WTC11 (cell line): ENCODE measurements at regions not wholly inside any gene's neighbourhood (a gene's known extent, or its start where the extent isn't known, plus 50 kb on each side); places are given as distances from the start of the nearest gene placed in this dataset.
A peak's percentile ranks its signal among the peaks of the same experiment; 100 is the strongest.

Experiments used
- ATAC-seq: fragments of 200-7000 bp; cut with Tn5 transposase; 2 replicates; pipeline ENCODE4 v1.10.0; 2021; ENCODE audit warnings: mild to moderate bottlenecking, moderate library complexity
- CTCF ChIA-PET: fragments of 300-600 bp; sonication (Branson Sonifier 250); formaldehyde crosslinking; loops from one replicate; lab custom pipeline; 2021; ENCODE audit warnings: antibody characterized with exemption; lab: Charles Lee
- POLR2A ChIA-PET: fragments of 350-600 bp; sonication (Branson Sonifier 250); formaldehyde crosslinking; loops from one replicate; lab custom pipeline; 2021; ENCODE audit warnings: antibody characterized with exemption; lab: Charles Lee
- DNase-seq: peaks from one replicate; pipeline ENCODE4 v3.0.0; 2021; ENCODE audit warnings: low spot score
- H3K27ac Mint-ChIP-seq: 2 replicates; pipeline ENCODE4 v1.8.0; 2021; ENCODE audit warnings: mixed read lengths
- H3K27me3 Mint-ChIP-seq: 2 replicates; pipeline ENCODE4 v1.8.0; 2021; ENCODE audit warnings: low read depth, mild to moderate bottlenecking, moderate library complexity, mixed read lengths
- H3K36me3 Mint-ChIP-seq: 2 replicates; pipeline ENCODE4 v1.8.0; 2021; ENCODE audit warnings: mixed read lengths
- H3K4me1 Mint-ChIP-seq: 2 replicates; pipeline ENCODE4 v1.8.0; 2022; ENCODE audit warnings: mixed read lengths
- H3K4me3 Mint-ChIP-seq: 2 replicates; pipeline ENCODE4 v1.8.0; 2021; ENCODE audit warnings: mild to moderate bottlenecking, moderate library complexity, mixed read lengths
- H3K9me3 Mint-ChIP-seq: 2 replicates; pipeline ENCODE4 v1.8.0; 2021; ENCODE audit warnings: mixed read lengths
- AFF4 ChIP-seq: sonication (generic); formaldehyde crosslinking; IDR thresholded peaks from 2 replicates; pipeline ENCODE4 v1.8.1; 2023; ENCODE audit warnings: mild to moderate bottlenecking, missing genetic modification reagents, borderline replicate concordance
- AR ChIP-seq: fragments of 250-450 bp; sonication (Bioruptor Pico); IDR thresholded peaks from 2 replicates; pipeline ENCODE4 v1.9.0; 2021; ENCODE audit warnings: mild to moderate bottlenecking
- CREB1 ChIP-seq: sonication (generic); formaldehyde crosslinking; IDR thresholded peaks from 2 replicates; pipeline ENCODE4 v1.8.0; 2023; ENCODE audit warnings: mild to moderate bottlenecking, missing genetic modification reagents
- CTCF ChIP-seq: fragments of 200-600 bp; IDR thresholded peaks from 2 replicates; pipeline ENCODE4 v1.8.0; 2022; ENCODE audit warnings: antibody characterized with exemption
- ELF4 ChIP-seq: sonication (generic); formaldehyde crosslinking; IDR thresholded peaks from 2 replicates; pipeline ENCODE4 v1.8.1; 2022; ENCODE audit warnings: low read depth, mild to moderate bottlenecking, moderate library complexity, missing genetic modification reagents
- ETV6 ChIP-seq: sonication (generic); formaldehyde crosslinking; IDR thresholded peaks from 2 replicates; pipeline ENCODE4 v1.8.1; 2022; ENCODE audit warnings: mild to moderate bottlenecking, missing genetic modification reagents
- FOXP1 ChIP-seq: sonication (generic); formaldehyde crosslinking; IDR thresholded peaks from 2 replicates; pipeline ENCODE4 v1.8.0; 2022; ENCODE audit warnings: missing genetic modification reagents, mild to moderate bottlenecking, moderate library complexity, borderline replicate concordance
- KAT7 ChIP-seq: sonication (generic); formaldehyde crosslinking; IDR thresholded peaks from 2 replicates; pipeline ENCODE4 v1.8.1; 2023; ENCODE audit warnings: missing genetic modification reagents, mild to moderate bottlenecking, borderline replicate concordance
- MXD4 ChIP-seq: fragments of 250-450 bp; sonication (Bioruptor Pico); IDR thresholded peaks from 2 replicates; pipeline ENCODE4 v1.8.0; 2021; ENCODE audit warnings: mild to moderate bottlenecking, moderate library complexity, borderline replicate concordance
- MYBL2 ChIP-seq: sonication (generic); formaldehyde crosslinking; IDR thresholded peaks from 2 replicates; pipeline ENCODE4 v1.8.1; 2023; ENCODE audit warnings: mild to moderate bottlenecking, moderate library complexity, missing genetic modification reagents
- NR1H2 ChIP-seq: sonication (generic); formaldehyde crosslinking; IDR thresholded peaks from 2 replicates; pipeline ENCODE4 v1.9.0; 2021; ENCODE audit warnings: mild to moderate bottlenecking, moderate library complexity, missing genetic modification reagents
- NR3C1 ChIP-seq: sonication (generic); formaldehyde crosslinking; conservative IDR thresholded peaks from 2 replicates; pipeline ENCODE4 v1.8.1; 2023; ENCODE audit warnings: low read depth, mild to moderate bottlenecking, missing genetic modification reagents
- USF2 ChIP-seq: sonication (generic); formaldehyde crosslinking; IDR thresholded peaks from 2 replicates; pipeline ENCODE4 v1.8.1; 2023; ENCODE audit warnings: mild to moderate bottlenecking, missing genetic modification reagents, moderate library complexity
- ZNF281 ChIP-seq: sonication (generic); formaldehyde crosslinking; IDR thresholded peaks from 2 replicates; pipeline ENCODE4 v1.8.0; 2023; ENCODE audit warnings: mild to moderate bottlenecking, missing genetic modification reagents
- ZNF423 ChIP-seq: fragments of 250-450 bp; sonication (Bioruptor Pico); IDR thresholded peaks from 2 replicates; pipeline ENCODE4 v2.1.2; 2022; ENCODE audit warnings: mild to moderate bottlenecking, moderate library complexity
- ZNF512 ChIP-seq: sonication (generic); formaldehyde crosslinking; IDR thresholded peaks from 2 replicates; pipeline ENCODE4 v1.8.1; 2022; ENCODE audit warnings: missing genetic modification reagents, borderline replicate concordance
- ZNF671 ChIP-seq: fragments of 250-450 bp; sonication (Bioruptor Pico); IDR thresholded peaks from 2 replicates; pipeline ENCODE4 v1.8.0; 2021; ENCODE audit warnings: mild to moderate bottlenecking

GRCh38 chr21:20272791-20273362 is 725.3 kb upstream of the NCAM2 start:
- POLR2A ChIA-PET, result no interaction called here

More at GRCh38 chr21:20272791-20273362, 725.3 kb upstream of the NCAM2 start:
- DNase-seq (peak; percentile 12), ATAC-seq (peak; percentile 53)
- no peak for TF ChIP-seq CREB1 (CRISPR knock-in tag)
- no peak for TF ChIP-seq ETV6 (CRISPR knock-in tag)
- TF ChIP-seq AR, result no peak
- TF ChIP-seq ELF4 (CRISPR knock-in tag), result no peak
- no peak for TF ChIP-seq NR3C1 (CRISPR knock-in tag)
- no peak for TF ChIP-seq MXD4 (CRISPR knock-in tag)
- no peak for TF ChIP-seq USF2 (CRISPR knock-in tag)
- TF ChIP-seq NR1H2, result no peak
- no peak for TF ChIP-seq CTCF
- no peak for TF ChIP-seq MYBL2
- TF ChIP-seq AFF4 (CRISPR knock-in tag), result no peak
- TF ChIP-seq FOXP1 (CRISPR knock-in tag), result no peak
- TF ChIP-seq ZNF671, result no peak
- TF ChIP-seq ZNF423, result no peak
- no peak for TF ChIP-seq ZNF281 (CRISPR knock-in tag)
- TF ChIP-seq ZNF512, result no peak
- no peak for TF ChIP-seq KAT7 (CRISPR knock-in tag)
- peaks cover 14% of the 10 kb centered on the region for H3K9me3 Mint-ChIP-seq
- H3K27ac Mint-ChIP-seq, result peak overlapping the region; percentile 80; the same call in 1 of the 2 replicates
- H3K4me3 Mint-ChIP-seq, result peak overlapping the region; percentile 15
- peaks cover 65% of the 10 kb centered on the region for H3K27me3 Mint-ChIP-seq
- H3K4me1 Mint-ChIP-seq, result peaks cover 58% of the 10 kb centered on the region
- peaks cover 8% of the 10 kb centered on the region for H3K36me3 Mint-ChIP-seq
- CTCF ChIA-PET, result no interaction called here
